KMS-11 (cell line): ENCODE measurements at regions not wholly inside any gene's neighbourhood (a gene's known extent, or its start where the extent isn't known, plus 50 kb on each side); places are given as distances from the start of the nearest gene placed in this dataset.
"Not testable (repeated sequence)": the region's sequence is repeated elsewhere in the genome, so short reads cannot be mapped to it uniquely, and the experiment has no call there.

Experiments
- H2AFZ ChIP-seq: fragments of 200-600 bp; sonication (generic); 2 replicates; pipeline ENCODE4 v1.6.1; 2016; ENCODE audit warnings: antibody characterized with exemption, mixed run types, low read depth
- H3K27ac ChIP-seq: fragments of 200-600 bp; sonication (generic); 2 replicates; pipeline ENCODE4 v1.6.1; 2016; ENCODE audit warnings: mild to moderate bottlenecking, mixed run types
- H3K27me3 ChIP-seq: fragments of 200-600 bp; sonication (generic); 2 replicates; pipeline ENCODE4 v1.6.1; 2017; ENCODE audit warnings: mild to moderate bottlenecking, low read depth, mixed run types, moderate library complexity; ENCODE audit not compliant: insufficient read depth
- H3K36me3 ChIP-seq: fragments of 200-600 bp; sonication (generic); 2 replicates; pipeline ENCODE4 v1.6.1; 2017; ENCODE audit warnings: mild to moderate bottlenecking, mixed run types; ENCODE audit not compliant: insufficient read depth
- H3K4me1 ChIP-seq: fragments of 200-600 bp; sonication (generic); 2 replicates; pipeline ENCODE4 v1.6.1; 2016; ENCODE audit warnings: mild to moderate bottlenecking, low read depth, mixed run types; ENCODE audit not compliant: poor library complexity, severe bottlenecking
- H3K4me2 ChIP-seq: fragments of 200-600 bp; sonication (generic); 2 replicates; pipeline ENCODE4 v1.7.0; 2016; ENCODE audit warnings: mild to moderate bottlenecking, mixed run types
- H3K4me3 ChIP-seq: fragments of 200-600 bp; sonication (generic); IDR thresholded peaks from 2 replicates; pipeline ENCODE4 v1.6.1; 2017; ENCODE audit warnings: low read depth, low read length, mixed read lengths; ENCODE audit not compliant: insufficient read depth
- H3K79me2 ChIP-seq: fragments of 200-600 bp; sonication (generic); 2 replicates; pipeline ENCODE4 v1.6.1; 2016; ENCODE audit warnings: low read depth, mixed run types; ENCODE audit not compliant: insufficient read depth
- H3K9ac ChIP-seq: fragments of 200-600 bp; sonication (generic); 2 replicates; pipeline ENCODE4 v1.6.1; 2016; ENCODE audit warnings: mild to moderate bottlenecking, mixed run types
- H4K20me1 ChIP-seq: fragments of 200-600 bp; sonication (generic); 2 replicates; pipeline ENCODE4 v1.6.1; 2016; ENCODE audit warnings: mild to moderate bottlenecking, mixed run types; ENCODE audit not compliant: insufficient read depth
- TF ChIP-seq, protein P1 (sequence below): fragments of 200-600 bp; sonication (generic); conservative IDR thresholded peaks from 2 replicates; pipeline ENCODE4 v1.6.1; 2017; ENCODE audit warnings: low read depth, mild to moderate bottlenecking, antibody characterized with exemption, low read length, moderate library complexity, mixed read lengths

GRCh38 chr2:16381511-16381910 is 284.1 kb downstream of the CYRIA start:
- H3K79me2 ChIP-seq, result no peaks in the 10 kb centered on the region
- no peaks in the 10 kb centered on the region for H3K36me3 ChIP-seq
- H2AFZ ChIP-seq, result no peak overlapping the region
- H3K27me3 ChIP-seq, result no peaks in the 10 kb centered on the region
- no peak overlapping the region for H3K4me3 ChIP-seq
- no peaks in the 10 kb centered on the region for H4K20me1 ChIP-seq
- no peak overlapping the region for H3K9ac ChIP-seq
- TF ChIP-seq, protein P1, sequence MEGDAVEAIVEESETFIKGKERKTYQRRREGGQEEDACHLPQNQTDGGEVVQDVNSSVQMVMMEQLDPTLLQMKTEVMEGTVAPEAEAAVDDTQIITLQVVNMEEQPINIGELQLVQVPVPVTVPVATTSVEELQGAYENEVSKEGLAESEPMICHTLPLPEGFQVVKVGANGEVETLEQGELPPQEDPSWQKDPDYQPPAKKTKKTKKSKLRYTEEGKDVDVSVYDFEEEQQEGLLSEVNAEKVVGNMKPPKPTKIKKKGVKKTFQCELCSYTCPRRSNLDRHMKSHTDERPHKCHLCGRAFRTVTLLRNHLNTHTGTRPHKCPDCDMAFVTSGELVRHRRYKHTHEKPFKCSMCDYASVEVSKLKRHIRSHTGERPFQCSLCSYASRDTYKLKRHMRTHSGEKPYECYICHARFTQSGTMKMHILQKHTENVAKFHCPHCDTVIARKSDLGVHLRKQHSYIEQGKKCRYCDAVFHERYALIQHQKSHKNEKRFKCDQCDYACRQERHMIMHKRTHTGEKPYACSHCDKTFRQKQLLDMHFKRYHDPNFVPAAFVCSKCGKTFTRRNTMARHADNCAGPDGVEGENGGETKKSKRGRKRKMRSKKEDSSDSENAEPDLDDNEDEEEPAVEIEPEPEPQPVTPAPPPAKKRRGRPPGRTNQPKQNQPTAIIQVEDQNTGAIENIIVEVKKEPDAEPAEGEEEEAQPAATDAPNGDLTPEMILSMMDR, result no peak
- no peaks in the 10 kb centered on the region for H3K4me1 ChIP-seq
- no peak overlapping the region for H3K27ac ChIP-seq
- H3K4me2 ChIP-seq, result no peak overlapping the region

- not testable (repeated sequence) for H3K4me3 ChIP-seq, H3K4me1 ChIP-seq, H3K27ac ChIP-seq, H3K36me3 ChIP-seq, H4K20me1 ChIP-seq, H3K9ac ChIP-seq, H3K79me2 ChIP-seq, H2AFZ ChIP-seq, H3K4me2 ChIP-seq, H3K27me3 ChIP-seq
Measured at GRCh38 chr2:16379901-16380300, 285.7 kb downstream of the CYRIA start.

DNA sequence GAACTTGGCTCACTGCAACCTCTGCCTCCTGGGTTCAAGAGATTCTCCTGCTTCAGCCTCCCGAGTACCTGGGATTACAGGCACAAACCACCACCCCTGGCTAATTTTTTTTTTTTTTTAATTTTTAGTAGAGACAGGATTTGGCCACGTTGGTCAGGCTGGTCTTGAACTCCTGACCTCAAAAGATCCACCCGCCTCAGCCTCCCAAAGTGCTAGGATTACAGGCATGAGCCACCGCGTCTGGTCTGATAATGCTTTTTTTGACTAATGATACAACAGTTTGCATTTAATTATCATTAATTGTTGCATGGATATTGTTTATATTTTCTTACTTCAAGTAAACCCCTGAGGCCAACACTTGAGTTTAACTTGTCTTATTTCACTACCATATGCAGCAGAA is 286.6 kb downstream of the CYRIA start:
- not testable (repeated sequence) for H3K36me3 ChIP-seq, H3K4me1 ChIP-seq, H3K9ac ChIP-seq, H3K4me2 ChIP-seq, H3K79me2 ChIP-seq, H3K4me3 ChIP-seq, H2AFZ ChIP-seq, H4K20me1 ChIP-seq, H3K27ac ChIP-seq, H3K27me3 ChIP-seq

DNA sequence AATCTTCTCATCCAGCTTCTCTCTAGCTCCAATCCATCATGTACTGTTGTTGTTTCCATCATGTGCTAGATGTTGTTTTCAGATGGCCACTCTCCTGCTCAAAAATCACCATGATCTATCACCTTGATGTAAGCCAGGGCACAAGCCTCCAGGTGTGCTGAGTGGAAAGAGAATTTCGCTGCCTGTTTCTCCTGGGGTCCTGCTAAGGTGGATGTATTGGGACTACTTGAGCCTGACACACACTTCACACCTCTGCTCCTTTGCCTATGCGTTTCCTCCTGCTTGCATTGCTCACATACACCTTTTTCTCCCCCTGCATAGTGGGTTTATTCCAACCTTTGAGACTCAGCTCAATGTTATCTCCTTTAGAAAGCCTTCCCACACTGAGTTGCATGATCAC is 287.6 kb downstream of the CYRIA start:
- Histone ChIP-seq H4K20me1 (no peaks in the 10 kb centered on the region), H3K4me1 (no peaks in the 10 kb centered on the region), H3K79me2 (no peaks in the 10 kb centered on the region), H3K27ac (no peak overlapping the region), H3K27me3 (no peaks in the 10 kb centered on the region), H3K4me3 (no peak overlapping the region), H3K36me3 (no peaks in the 10 kb centered on the region), H3K4me2 (no peak overlapping the region), H3K9ac (no peak overlapping the region), H2AFZ (no peak overlapping the region)
- TF ChIP-seq, protein P1, result no peak

DNA sequence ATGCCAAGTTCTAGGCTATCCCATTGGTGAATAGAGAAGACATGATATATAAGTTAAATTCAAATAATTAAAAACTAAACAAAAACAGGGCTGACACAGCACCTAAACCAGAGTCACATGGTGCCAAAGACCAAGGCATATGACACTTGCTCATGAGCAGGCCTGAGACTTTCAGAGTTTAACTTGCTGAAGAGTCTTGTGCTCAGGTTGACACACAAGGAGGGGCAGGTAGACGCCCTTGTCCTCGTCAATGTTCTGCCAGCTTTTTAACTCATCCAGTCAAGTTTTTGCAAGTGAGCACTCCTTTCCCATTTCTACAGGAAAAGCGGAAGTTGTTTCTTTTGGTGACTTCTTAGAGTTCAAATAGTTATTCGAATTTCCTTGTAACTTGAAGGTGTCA is 289.7 kb downstream of the CYRIA start:
- H3K4me2 ChIP-seq, result no peak overlapping the region
- no peak overlapping the region for H2AFZ ChIP-seq
- TF ChIP-seq, protein P1, result no peak
- no peaks in the 10 kb centered on the region for H3K79me2 ChIP-seq
- no peaks in the 10 kb centered on the region for H3K27me3 ChIP-seq
- no peaks in the 10 kb centered on the region for H3K36me3 ChIP-seq
- no peak overlapping the region for H3K9ac ChIP-seq
- no peak overlapping the region for H3K27ac ChIP-seq
- no peaks in the 10 kb centered on the region for H3K4me1 ChIP-seq
- no peaks in the 10 kb centered on the region for H4K20me1 ChIP-seq
- no peak overlapping the region for H3K4me3 ChIP-seq
